Activated CD4-positive, alpha-beta T cell treated with anti-CD3 and anti-CD28 coated beads for 4 hours (primary cell): ENCODE measurements at regions not wholly inside any gene's neighbourhood (a gene's known extent, or its start where the extent isn't known, plus 50 kb on each side); places are given as distances from the start of the nearest gene placed in this dataset.

Experiments
- DNase-seq, 2 donors: peaks; one replicate each; pipeline ENCODE4 v3.0.0-alpha.2; 2020

DNA sequence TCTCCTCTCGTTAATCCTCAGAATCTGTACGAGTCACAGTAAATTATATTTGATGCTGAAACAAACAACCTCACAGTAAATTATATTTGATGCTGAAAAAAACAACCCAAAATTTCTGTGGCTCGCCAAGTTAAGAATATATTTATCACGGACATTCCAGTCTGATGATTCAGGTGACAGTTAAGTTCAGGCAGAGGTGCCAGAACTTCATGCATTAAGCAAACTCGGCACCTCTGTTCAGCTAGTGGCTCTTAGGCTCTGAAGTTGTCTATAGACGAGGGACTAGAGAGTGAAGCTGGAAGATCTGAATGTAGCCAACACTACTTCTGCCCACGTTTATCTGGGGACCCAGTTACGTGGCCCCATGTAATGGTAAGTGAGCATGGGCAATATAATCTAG is 132.2 kb upstream of the AGA start:
- DNase-seq = no peak

DNA sequence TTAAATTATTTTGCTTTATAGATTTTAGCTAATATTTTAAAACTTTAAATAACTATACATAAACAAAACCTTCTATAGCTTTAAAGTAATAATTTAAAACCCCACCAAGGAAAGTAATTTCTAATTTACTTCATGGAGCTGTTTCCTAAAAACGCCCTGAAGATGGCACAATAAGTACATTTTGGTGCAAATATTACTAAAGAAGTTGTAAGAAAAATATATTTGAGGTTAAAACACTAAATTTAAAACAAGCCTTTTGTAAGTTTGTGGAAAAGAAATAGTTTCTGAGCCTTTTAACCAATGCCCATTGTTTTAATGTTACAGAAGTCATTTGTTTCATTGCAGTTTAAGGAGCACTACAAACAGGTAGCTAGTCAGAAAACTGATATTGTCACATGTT is 137.4 kb upstream of the AGA start:
- no peak for DNase-seq

DNA sequence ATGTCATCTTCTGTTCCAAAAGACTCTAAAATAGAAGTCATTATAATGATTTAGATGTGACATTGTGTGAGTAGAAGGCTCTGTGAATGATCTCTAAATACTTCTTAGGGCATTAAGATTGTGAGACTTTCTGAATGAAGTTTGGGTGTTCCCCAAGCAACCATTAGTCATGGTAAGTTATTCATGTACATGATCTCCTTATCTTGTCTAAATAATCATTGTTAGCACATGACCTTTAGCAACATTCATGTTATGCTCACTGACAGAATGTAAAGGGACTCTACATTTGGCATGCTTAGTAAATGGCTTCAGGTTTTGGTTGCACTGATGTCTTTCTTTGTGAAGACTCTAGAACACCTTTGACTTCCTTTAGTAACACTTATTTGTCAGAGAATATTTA is 140.8 kb upstream of the AGA start:
- DNase-seq = no peak

DNA sequence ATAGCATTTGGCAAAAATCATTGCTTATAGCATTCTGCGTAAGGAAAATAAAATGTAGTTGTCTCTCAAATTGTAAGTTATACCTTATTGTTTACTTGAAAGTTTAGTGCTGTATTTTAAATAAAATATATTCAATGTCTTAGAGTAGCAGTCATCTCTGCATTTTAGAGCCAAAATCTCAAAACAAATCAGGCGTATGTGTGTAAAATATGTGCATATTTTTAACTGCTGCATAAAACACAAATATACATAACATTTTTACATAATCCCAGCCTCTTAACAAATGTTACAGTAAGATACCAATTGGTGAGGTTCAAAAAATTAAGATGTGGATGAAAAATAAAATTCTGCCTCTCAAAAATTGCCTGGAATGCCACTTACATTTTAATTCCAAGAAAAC is 145.8 kb upstream of the AGA start:
- DNase-seq = no peak

DNA sequence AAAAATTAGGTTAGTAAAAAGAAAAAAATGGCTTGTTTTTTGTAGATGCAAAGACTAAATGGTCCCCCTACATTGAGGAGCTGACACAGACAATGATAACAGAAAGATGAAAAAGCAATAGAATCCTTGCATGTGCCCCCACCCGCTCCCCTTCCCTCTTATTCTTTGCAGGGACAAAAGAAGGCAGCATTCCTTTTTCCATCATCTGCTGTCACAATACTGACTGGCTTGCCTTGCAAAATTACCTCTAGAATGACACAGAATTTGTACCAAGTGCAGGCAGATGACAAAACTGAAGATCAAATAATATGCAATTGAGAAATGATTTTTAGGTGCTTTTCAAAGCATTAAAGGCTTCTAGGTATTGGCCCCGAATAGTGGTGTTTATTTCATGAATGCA is 153.1 kb upstream of the AGA start:
- DNase-seq = no peak

DNA sequence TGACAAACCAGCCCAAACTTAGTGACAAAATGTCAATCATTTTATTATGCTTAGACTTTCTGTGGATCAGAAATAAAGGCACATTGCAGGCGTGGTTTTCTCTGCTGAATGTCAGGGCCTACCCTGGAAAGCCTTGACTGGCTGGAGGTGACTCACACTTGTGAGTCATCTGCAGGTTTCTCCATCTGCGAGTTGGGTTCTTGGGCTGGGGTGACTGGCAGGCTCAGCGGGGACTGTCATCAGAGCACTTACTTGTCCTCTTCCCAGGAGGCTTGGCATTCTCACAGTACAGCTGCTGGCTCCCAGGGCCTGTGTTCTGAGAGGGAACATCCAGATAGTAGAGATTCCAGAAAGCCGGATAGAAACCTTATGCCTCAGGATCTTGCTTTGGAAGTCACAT is 153.8 kb upstream of the AGA start:
- DNase-seq = peak in 1 of 2 donors; percentile 3

DNA sequence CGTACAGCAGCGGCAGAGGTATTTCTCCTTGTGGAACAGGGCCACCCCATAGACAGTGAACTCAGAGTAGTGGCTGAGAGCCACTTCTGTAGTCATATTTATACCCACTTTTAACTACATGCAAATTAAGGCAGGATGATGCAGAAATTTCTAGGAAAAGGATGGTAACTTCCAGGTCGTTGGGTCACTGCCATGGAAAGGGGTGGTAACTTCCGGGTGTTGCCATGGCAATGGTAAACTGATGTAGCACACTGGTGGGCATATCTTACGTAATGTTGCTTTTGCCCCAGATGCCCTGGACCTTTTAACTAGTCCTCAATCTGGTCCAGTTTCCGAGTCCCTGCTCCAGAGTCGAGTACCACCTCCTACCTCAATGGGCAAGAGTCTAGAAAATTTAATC is 154.8 kb upstream of the AGA start:
- no peak for DNase-seq

DNA sequence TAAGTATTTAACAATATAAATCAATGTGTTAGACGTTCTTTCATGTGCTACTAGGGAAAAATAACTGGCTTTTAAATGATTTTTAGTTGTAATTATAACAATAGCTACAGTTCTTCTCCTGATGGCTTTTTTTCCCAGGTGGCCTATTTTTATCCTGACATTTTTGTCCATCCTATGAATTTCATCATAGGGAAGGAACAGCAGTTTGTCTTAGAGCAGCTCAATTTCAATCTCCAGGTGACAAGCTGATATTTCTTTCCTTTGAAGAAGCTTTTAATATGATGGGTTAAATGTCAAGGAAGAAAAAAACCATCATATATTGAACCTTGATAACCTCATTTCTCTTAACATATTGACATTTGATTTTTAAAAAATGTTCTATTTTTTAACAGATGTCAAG is 163.0 kb upstream of the AGA start:
- DNase-seq = no peak

DNA sequence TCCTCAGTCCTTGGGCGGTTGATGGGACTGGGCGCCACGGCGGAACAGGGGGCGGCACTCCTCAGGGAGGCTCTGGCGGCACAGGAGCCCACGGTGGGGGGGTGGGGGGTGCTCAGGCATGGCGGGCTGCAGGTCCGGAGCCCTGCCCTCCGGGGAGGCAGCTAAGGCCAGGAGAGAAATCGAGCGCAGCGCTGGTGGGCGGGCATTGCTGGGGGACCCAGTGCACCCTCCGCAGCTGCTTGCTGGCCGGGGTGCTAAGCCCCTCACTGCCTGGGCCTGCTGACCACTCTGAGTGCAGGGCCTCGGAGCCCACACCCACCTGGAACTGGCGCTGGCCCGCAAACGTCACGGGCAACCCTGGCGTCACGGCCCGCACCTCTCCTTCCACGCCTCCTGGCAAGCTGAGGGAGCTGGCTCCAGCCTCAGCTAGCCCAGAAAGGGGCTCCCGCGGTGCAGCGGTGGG is 164.9 kb upstream of the AGA start:
- no peak for DNase-seq

DNA sequence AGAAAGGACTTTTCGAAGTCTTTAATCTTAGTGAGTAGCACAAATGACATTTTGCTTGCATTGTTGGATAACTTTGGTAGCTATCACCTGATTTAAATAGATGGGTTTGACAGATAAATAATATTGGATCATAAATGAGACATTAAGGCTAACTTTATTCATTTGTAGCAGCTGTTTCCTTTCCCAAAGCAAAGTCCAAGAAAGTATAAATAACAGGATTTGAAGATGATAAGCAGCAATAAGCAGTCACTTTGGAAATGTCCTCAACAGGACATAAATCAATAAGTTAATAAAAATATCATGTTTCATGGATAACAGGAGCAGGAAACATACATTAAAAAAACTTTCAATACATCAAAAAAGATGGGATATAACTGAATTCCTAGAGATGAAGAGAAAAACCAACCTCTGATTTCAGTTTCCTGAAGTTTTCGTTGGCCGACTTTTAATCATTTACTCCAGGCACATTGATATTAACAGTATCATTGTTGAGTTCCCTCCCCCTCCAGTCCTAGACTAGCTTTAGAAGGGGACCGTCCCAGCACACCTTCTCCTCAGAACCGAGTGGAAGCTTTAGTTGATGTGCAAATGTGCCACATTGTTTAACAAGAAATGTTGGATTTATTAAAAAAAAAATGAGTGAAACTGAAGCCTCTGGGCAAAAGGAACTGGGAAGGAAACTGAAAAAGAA is 169.9 kb upstream of the AGA start:
- DNase-seq = no peak

DNA sequence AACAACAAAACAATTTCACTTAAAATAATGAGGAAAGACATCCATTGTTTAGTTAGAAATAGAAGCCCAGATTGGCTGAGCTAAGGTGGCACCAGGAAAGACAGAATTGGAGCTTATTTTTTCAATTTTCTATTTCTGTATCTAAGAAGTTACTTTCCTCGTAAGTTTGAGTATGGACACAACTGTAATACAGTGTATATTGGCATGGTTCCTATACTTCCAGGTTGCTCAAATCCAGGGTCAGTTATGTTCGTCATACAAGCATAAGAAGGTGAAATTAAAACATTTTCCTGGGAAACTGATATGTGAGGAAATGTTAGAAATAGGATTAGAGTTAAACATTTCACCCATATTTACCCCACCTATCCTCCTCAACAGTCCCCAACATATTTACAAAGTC is 170.4 kb upstream of the AGA start:
- DNase-seq = no peak

DNA sequence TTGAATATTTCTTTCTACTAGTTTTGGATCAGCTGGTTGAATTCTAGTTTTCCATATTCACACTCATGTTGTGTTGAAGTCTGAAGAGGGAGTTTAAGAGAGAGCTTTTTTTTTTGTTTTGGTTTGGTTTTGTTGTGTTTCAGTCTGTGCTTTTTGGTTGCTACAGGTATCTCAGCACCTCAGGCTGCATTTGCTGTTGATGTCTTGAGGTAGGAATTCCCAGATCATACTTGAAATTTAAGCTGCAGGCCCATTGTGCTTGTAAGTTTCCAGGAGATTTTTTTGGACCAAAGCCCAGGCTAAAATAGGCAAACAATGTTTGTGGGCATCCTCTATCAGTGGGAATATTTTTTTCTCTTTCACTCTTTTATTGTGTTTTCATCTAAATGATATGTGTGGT is 190.2 kb upstream of the AGA start:
- DNase-seq = no peak

DNA sequence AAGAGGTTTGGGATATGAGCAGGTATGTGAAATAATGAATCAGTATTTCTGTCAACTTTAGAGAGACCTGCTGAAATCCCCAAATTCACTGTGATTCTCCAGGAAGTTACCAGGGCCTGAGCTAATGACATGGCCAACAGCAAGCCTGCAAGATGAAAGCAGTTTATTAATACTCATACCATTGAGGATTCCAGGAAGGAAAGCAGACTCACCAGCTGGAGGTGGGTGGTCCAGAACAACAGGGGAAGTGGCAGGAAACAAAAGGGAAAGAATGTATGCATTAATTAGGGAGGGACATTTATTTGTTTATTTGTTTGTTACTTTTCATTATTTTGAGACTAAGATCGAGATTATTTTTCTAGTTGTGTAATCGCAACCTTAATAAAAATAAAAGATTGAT is 196.6 kb upstream of the AGA start:
- DNase-seq = no peak

DNA sequence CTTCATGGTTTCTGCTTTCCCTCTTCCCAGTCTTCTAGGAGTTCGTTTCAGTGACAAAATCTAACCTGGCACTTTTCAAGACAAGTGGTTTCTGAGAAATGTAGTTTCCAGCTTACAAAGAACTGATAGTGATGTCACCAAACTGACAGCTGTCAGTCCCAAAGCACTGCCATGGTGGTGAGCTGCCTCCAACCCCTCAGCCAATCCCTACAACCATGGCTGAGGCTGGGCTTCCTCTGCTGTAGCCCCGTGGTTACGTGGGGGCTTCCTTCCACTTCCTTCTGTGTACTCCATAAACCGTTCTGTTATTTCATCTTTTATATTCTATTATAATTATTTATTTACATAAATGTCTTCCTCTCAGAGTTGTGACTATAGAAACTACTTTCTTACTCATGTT is 198.6 kb upstream of the AGA start:
- DNase-seq = no peak

DNA sequence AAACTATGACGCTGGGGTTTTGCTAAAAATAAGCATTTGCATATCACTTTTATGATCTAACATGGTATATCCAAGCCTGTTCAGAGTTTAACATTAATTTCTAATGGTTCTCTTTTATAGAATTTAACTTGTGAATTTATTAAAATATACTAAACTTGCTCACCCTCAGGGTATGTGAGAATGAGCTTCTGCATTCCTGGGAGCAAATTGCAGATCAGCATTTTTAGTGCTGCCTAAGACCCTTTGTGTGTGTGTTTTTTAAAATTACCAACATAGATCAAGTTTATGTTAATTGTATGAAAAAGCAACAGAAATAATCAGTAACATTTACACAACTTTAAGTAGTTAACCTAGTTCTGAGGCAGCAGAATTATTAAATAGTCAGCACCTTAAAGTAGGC is 218.0 kb upstream of the AGA start:
- no peak for DNase-seq

DNA sequence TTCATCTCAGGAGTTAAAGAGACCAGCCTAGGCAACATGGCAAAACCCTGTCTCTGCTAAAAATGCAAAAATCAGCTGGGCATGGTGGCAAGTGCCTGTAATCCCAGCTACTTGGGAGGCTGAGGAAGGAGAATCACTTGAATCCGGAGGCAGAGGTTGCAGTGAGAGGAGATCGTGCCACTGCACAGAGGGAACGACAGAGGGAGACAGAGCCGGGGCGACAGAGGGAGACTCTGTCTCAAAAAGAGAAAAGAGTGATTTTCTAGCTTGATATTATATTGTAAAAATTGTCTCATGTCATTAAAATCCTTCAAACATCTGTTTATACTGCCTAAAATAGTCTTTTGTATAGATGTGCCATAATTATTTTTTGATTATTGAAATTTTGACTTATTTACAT is 225.4 kb upstream of the AGA start:
- DNase-seq = no peak

DNA sequence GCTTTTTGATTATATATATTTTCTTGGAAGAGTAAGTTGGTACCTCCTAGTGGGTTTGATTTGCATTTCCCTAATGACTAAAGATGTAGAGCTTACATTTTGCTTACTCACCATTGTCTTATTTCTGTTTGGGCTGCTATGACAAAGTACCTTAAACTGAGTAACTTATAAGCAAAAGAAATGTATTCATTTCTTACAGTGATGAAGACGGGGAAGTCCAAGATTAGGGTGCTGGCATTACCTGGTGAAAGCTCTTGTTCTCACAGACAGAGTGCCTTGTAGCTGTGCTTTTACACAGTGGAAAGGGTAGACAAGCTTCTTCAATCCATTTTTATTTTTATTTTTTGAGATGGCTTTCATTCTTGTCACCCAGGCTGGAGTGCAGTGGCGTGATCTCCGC is 229.2 kb upstream of the AGA start:
- DNase-seq = no peak

DNA sequence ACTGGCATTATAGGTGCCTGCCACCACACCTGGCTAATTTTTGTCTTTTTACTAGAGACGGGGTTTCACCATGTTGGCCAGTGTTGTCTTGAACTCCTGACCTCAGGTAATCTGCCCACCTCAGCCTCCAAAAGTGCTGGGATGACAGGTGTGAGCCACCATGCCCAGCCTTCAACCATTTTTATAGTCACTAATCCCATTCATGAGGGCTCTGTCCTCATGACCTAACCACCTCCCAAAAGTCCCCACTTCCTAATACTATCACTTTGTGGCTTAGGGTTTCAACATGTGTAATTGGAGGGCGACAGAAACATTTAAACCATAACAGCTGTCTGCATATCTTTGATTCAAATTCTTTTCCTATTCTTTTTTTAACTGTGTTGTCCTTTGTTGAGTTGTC is 229.6 kb upstream of the AGA start:
- DNase-seq = no peak

DNA sequence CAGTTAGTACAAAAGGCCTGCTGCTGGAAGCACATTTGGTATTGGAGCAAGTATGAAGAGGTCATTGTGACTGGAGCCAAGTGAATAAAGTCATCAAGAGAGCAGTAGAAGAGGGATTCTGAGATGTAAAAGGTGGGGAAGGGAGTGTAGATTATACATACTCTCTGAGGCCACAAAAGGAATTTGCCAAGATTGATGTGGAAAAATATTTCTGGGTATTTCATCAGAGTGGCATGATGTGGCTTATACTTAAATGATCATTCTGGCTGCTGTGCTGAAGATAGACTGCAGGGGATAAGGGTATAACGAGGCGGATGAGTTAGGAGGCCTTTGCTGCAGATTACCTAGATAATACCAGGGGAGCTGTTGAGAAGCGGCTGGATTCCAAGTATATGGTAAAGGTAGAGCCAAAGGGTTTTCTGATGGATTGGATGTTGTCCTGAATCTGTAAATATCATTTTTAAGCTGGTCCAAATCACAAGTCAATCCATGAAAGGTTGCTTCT is 231.8 kb upstream of the AGA start:
- DNase-seq = no peak

DNA sequence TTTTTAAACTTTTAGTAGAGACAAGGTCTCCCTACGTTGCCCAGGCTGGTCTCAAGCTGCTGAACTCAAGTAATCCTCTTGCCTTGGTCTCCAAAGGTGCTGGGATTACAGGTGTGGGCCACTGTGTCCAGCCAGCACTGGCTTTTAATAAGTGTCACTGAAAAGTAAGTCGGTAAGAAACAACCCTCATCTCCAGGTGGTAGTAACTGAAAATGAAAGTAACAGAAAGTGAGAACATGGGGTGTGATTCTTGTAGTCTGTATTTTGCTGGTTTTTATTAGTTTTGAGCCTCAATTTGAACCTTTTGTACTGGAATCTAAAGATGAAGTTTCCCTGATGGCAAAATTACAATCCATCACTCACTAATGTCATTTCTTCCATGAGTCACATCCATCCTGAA is 238.1 kb upstream of the AGA start:
- no peak for DNase-seq

DNA sequence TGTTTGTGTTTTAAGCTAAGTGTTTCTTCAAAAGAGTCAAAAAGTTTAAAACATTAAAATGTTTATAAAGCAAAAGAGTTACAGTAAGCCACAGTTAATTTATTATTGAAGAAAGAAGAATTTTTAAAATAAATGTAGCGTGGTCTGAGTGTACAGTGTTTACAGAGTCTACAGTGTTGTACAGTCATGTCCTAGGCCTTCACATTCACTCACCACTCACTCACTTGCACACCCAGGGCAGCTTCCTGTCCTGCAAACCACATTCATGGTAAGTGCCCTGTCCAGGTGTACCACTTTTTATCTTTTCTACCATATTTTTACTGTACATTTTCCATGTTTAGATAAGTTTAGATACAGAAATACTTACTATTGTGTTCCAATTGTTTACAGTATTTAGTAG is 239.7 kb upstream of the AGA start:
- no peak for DNase-seq

DNA sequence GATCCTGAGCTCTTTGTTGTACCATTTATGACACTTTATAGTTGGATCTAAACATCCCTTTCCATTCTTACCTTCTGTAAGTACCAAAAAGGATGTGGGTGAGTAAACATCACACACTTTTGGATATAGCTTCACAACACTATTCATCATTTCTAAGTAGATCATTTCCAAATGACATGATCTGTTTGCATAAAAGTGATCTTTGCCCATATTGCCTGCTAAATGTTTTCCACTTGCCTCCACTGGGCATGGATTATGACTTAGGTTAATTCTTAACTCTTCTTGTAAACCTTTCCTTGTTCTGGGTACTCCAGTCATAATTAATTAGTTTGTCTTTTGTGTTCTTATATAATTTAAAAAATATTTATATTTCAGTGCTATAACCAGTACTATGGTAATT is 244.9 kb upstream of the AGA start:
- no peak for DNase-seq

DNA sequence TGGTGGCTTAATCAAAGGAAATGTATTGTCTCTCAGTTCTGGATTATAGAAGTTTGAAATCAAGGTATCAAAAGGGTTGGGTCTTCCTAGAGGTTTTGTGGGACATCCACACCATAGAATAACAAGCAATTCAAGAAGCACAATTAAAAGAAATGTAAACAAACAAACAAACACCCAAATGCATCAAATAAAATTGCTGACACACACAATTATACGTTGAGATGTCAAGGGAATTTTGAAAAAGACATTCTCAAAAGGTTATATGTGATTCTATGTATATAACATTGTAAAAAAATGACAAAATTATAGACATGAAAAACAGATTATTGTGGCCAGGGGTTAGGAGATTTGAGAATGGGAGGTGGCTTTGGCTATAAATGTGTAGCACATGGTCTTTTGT is 250.7 kb upstream of the AGA start:
- DNase-seq = no peak

DNA sequence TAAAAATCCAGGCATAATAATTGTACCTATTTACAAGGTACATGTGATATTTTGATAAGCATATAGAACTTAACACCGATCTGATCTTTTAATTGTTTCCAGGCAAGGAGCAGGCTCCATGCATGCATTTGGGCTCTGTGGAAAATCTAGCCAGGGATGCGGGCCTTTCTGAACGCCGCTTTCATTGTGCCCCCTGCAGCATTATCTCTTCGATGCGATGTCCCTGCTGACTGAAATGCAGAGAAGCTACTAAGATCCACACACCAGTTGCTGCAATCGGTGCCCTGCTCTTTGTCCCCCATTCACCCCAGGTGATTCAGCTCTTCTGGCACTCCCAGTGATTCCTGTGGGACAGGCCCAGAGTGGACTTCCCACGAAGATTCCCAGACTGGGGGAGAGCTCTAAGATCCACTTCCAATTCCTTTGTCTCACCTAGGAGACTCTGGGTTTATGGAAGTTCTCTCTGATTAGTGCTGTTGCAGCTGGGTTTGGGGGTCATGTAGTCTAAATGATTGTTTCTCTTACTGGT is 254.3 kb upstream of the AGA start:
- no peak for DNase-seq
